RPMI8226 (cell line): ENCODE measurements at regions not wholly inside any gene's neighbourhood (a gene's known extent, or its start where the extent isn't known, plus 50 kb on each side); places are given as distances from the start of the nearest gene placed in this dataset.
"Not testable (repeated sequence)": the region's sequence is repeated elsewhere in the genome, so short reads cannot be mapped to it uniquely, and the experiment has no call there.

Experiments
- DNase-seq: peaks from one replicate; pipeline ENCODE4 v3.0.0-alpha.2; 2015

GRCh38 chr5:109283086-109283485 is 126.7 kb downstream of the PJA2 start:
- DNase-seq, result not testable (repeated sequence)

GRCh38 chr5:109281136-109281690 is 128.6 kb downstream of the PJA2 start:
- peak; percentile 38 for DNase-seq

GRCh38 chr5:109278141-109278540 is 131.6 kb downstream of the PJA2 start:
- DNase-seq, result no peak

GRCh38 chr5:109275919-109276318 is 133.9 kb downstream of the PJA2 start:
- no peak for DNase-seq

GRCh38 chr5:109273594-109273993 is 136.2 kb downstream of the PJA2 start:
- DNase-seq, result no peak

- DNase-seq, result no peak
Measured at GRCh38 chr5:109267283-109267682, 142.5 kb downstream of the PJA2 start.

GRCh38 chr5:109258755-109259154 is 151.0 kb downstream of the PJA2 start:
- DNase-seq, result no peak

- DNase-seq, result no peak
Measured at GRCh38 chr5:109256486-109256885, 153.3 kb downstream of the PJA2 start.

GRCh38 chr5:109254511-109254910 is 155.3 kb downstream of the PJA2 start:
- no peak for DNase-seq

GRCh38 chr5:109253262-109253661 is 156.5 kb downstream of the PJA2 start:
- DNase-seq, result no peak

GRCh38 chr5:109252731-109253130 is 157.0 kb downstream of the PJA2 start:
- DNase-seq, result no peak

GRCh38 chr5:109250533-109251329 is 159.0 kb downstream of the PJA2 start:
- no peak for DNase-seq

GRCh38 chr5:109250080-109250479 is 159.7 kb downstream of the PJA2 start:
- no peak for DNase-seq

GRCh38 chr5:109249126-109249525 is 160.6 kb downstream of the PJA2 start:
- DNase-seq, result no peak

- no peak for DNase-seq
Measured at GRCh38 chr5:109247986-109248385, 161.8 kb downstream of the PJA2 start.

- no peak for DNase-seq
Measured at GRCh38 chr5:109246841-109247592, 162.8 kb downstream of the PJA2 start.
